Left cardiac atrium (tissue), 4 donors: ENCODE measurements at regions not wholly inside any gene's neighbourhood (a gene's known extent, or its start where the extent isn't known, plus 50 kb on each side); places are given as distances from the start of the nearest gene placed in this dataset.
A peak's percentile ranks its signal among the peaks of the same experiment; 100 is the strongest.

Experiments used
- ATAC-seq, 2 donors: fragments of 200-7000 bp; cut with Tn5 transposase; one replicate each; pipeline ENCODE4 v1.9.1; 2020; ENCODE audit warnings: mild to moderate bottlenecking in 2 of 2, moderate library complexity in 2 of 2
- DNase-seq: peaks from one replicate; pipeline ENCODE4 v3.0.0-alpha.2; 2020
- intact Hi-C, 2 donors: fragments of 100-400 bp; cut with DNase I; formaldehyde crosslinking; loops; one replicate each; pipeline versions ENCODE4 v1.14.1 to v1.15.1; 2022 to 2023
- donor health status: DM: no; HTN: yes; CAD: no.
- donor health status: DM: no; HTN: yes; CAD: no; lungs with severe emphysema.
- donor health status: DM: yes; HTN: yes; CAD: no.
- donor health status: Dilated cardiomyopathy.

GRCh38 chr4:125714845-125715244 is 400.1 kb downstream of the FAT4 start:
- DNase-seq: no peak
- no peak for ATAC-seq
- intact Hi-C loops: no loop called here

GRCh38 chr4:125719987-125720386 is 405.2 kb downstream of the FAT4 start:
- no peak for DNase-seq
- intact Hi-C loops: no loop called here
- no peak for ATAC-seq

DNA sequence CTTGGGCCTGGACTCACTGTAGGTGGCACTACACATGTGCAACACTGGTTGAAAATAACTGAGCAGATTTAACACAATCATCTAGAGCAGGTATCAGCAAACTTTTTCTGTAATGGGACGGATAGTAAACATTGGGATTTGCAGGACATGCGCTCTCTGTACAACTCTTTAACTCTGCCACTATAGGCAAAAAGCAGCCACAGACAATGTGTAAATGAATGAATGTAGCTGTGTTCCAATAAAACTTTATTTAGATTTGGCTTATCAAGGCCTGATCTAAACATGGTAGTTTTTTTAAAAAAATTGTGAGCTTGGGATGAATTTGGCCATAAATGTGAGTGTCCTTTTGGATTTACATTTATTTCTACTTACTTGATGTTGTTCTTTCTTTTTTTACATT is 407.3 kb downstream of the FAT4 start:
- intact Hi-C loops: no loop called here
- DNase-seq (no peak), ATAC-seq (no peak)

GRCh38 chr4:125725957-125726525 is 411.3 kb downstream of the FAT4 start:
- no peak for ATAC-seq
- DNase-seq: no peak
- intact Hi-C loops: no loop called here

DNA sequence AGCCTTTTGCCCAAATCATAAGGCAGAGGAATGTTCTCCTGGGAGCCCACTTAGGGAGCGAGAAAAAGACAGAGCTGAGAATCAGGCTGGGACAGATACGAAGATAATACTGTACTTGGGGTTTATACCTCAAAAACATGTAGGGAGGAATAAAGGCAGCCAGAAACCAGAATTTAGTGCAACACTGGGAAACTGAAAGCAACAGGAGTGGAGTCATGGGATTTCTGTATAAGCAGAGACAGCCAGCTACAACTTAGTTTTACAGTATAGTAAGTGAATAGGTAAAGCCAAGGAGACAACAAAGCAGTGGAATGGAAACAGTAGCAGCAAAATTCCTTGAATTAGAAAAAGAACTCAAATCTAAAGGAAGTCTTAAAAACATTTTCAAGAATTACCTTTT is 413.2 kb downstream of the FAT4 start:
- ATAC-seq (no peak), DNase-seq (no peak)
- intact Hi-C loops: no loop called here

DNA sequence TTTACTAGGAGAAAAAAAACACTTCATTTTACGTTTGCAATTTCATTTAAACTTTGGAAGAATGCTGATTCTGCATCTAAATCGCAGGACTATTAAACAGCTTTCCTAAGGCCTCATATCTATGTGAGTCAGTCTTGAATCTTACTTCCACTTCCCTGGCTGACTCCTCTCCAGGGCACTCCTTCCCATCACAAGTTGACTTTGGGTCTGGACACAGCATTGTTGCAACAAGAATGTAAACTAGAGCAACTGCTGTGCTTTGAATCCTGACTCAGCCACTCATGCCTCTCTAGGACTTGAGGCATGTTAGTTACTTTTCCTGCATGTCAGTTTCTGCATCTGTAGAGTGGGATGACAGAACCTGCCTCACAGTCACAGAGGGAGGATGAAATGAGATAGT is 413.8 kb downstream of the FAT4 start:
- peak in 1 of 2 donors; percentile 94 for ATAC-seq
- intact Hi-C loops: no loop called here
- DNase-seq: peak; percentile 20

GRCh38 chr4:125729171-125729570 is 414.4 kb downstream of the FAT4 start:
- DNase-seq (no peak), ATAC-seq (no peak)
- intact Hi-C loops: no loop called here

DNA sequence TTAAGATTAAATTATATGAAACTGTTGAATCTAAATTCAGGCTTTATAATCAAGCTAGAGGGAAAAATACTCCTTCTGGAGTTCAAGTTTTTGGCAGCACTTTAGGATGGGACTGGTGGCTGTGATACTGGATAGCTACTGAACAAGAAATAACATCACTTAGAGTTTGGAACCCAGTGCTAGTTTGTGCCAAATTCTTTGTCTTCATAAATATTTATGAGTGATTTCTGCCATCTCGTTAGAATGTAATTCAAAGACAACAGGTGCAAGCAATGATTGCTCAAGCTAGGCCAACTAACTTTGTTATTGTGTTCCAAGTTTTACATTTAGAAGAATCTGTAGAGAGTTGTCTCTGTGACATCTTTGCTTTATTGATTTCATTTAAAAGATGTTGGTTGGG is 417.9 kb downstream of the FAT4 start:
- no peak for ATAC-seq
- intact Hi-C loops: no loop called here
- DNase-seq: no peak

DNA sequence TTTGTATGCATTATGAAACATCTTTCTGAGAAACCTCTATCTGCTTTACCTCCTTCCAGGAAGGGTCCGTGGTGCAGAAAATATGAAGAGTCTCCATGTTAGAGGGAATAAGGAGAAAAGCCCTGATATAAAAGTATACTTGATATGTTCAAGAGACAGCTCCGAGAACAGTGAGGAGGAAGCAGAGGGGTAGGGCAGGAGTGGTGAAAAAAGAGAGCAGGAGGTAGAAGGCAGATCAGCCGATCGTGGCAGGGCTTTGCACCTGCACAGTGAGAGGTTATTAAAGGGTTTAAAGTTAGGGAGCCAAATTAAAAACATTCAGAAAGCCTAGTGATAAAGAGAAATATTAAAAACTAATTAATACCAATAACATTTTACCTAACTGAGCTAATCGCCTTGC is 419.7 kb downstream of the FAT4 start:
- DNase-seq: no peak
- ATAC-seq: peak in 1 of 2 donors; percentile 38
- intact Hi-C loops: no loop called here

DNA sequence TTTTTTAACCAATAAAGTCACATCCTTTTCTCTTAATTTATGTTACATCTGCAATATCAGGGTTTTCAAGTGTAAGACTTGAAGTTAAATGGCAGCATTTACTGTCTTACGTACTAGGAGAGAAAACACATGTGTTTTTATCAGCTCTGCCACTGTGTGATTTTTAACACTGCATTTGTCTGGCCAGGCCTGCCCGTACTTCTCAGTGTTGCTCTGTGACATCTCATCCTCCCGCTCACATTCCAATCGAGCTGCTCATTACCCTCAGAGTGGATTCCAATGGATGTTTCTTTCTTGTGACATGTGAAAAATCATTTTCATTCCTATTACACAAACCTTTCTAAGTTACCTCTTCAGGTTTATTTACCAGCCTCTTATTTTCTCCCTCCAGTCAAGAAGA is 420.3 kb downstream of the FAT4 start:
- DNase-seq (peak; percentile 68), ATAC-seq (peak; percentile 95 to 98)
- intact Hi-C loops: no loop called here

DNA sequence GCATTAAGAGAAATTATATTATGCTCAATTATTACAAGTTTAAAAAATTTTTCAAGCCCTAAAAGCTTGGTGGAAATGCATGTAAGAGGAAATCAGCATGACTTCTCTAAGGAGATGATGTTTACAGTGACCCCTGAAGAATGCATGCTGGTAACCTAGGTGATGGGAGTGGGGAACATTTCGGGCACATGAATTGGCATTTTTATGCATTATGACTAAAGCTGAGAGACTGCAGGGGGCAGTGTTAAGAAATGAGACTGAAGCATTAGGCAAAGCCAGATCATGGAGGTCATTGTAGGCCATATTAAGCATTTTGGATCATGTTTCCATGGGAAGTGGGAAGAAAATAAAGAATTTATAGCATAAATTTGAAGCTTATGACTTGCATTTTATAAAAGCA is 421.3 kb downstream of the FAT4 start:
- ATAC-seq (no peak), DNase-seq (no peak)
- intact Hi-C loops: no loop called here

DNA sequence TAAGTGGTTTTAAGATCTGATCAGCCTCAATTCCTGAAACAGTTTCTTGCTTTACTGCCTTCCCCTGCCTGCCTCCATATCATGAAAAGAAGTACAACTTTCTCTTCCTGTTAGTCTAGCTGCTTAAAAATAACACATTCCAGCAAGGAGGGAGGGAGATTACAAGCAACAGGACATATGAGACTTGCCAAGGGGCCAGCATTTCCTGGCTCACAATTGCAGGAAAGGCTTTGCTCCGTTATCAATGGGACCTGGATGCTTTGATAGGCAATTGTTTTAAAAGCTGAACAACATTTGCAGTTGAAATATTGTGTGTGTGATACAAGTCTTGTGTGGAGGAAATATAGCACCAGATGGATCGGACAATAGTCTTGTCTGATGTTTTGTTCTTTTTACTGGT is 425.0 kb downstream of the FAT4 start:
- ATAC-seq (peak; percentile 68 to 69), DNase-seq (peak; percentile 66)
- intact Hi-C loops: loop anchor here (2.0 to 5.0 kb wide), 2 partner anchors 422 to 425 kb away; partner anchors contain the start of gene FAT4 (in 1 of the 2)

DNA sequence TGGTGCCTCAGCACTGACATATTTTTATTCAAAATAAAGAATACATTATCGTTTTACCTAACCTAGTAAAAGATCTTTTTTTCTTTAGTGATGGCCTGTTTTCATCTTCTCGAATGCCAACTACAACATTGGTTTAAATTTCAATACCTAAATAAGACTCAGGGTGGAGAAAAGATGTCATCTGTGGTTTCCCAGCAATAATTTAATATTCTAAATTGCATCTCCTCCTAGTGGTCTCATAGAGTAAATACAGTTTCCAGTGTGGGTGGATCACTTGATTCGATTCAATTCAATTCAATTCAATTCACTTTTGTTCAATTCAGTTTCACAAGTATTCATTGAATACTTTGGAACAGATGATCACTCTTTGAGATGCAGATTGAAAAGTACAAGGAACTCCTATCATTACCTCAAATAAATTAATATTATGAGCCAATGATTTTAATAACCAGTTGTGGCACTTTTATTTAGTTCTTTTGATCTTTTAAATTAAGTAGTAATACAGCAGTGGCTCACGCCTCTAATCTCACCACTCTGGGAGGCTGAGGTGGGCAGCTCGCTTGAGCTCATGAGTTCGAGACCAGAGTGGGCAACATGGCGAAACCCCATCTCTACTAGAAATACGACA is 427.2 kb downstream of the FAT4 start:
- DNase-seq (no peak), ATAC-seq (no peak)
- intact Hi-C loops: loop anchor here (2.0 to 5.0 kb wide), 2 partner anchors 425 to 427 kb away; partner anchors contain the start of gene FAT4 (in 1 of the 2)

GRCh38 chr4:125744891-125745364 is 430.2 kb downstream of the FAT4 start:
- intact Hi-C loops: loop anchor here in 1 of 2 donors (5.0 kb wide), 1 partner anchor 428 kb away; no protein-coding TSS in a partner anchor
- ATAC-seq (no peak), DNase-seq (no peak)

DNA sequence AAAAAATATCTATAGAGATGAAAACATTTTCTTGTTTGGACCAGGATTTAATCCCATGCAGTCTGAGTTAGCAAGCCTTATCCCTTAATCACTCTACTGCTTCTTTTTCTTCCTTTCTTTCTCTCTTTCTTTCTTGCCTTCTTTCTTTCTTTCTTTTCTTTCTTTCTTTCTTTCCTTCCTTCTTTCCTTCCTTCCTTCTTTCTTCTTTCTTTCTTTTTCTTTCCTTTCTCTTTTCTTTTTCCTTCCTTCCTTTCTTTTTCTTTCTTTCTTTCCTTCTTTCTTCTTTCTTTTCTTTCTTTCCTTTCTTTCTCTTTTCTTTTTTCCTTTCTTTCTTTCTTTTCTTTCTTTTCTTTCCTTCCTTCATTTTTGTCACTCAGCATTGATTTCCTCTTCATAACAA is 434.6 kb downstream of the FAT4 start:
- DNase-seq: no peak
- no peak for ATAC-seq
- intact Hi-C loops: no loop called here

DNA sequence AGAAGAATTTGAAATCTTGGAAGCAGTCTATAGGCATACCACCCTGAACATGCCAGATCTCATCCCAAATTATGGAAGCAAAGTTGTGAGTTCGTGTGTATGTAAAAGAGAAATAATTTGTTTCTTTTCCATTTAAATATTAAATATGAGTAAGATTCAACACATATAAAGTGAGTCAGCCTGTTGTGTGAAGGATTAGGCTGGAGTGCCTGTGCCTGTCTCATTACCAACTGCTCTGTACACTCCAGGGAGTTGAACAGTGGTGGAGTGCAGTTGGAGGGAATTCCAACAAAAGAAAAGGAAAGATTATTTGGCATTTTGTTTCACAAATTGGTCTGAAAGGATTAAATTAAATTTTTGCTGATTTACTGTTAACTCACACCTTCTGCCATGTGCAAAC is 435.6 kb downstream of the FAT4 start:
- ATAC-seq: peak in 1 of 2 donors; percentile 58
- DNase-seq: no peak
- intact Hi-C loops: loop anchor here in 1 of 2 donors (5.0 kb wide), 1 partner anchor 438 kb away; the partner anchor contains the start of gene FAT4

- ATAC-seq (peak; percentile 92 to 96), DNase-seq (peak; percentile 40)
- intact Hi-C loops: loop anchor here (1.0 to 5.0 kb wide), 2 partner anchors 437 to 439 kb away; partner anchors contain the start of gene FAT4 (in 2 of the 2)
Observed at GRCh38 chr4:125750828-125751466, 436.2 kb downstream of the FAT4 start.

DNA sequence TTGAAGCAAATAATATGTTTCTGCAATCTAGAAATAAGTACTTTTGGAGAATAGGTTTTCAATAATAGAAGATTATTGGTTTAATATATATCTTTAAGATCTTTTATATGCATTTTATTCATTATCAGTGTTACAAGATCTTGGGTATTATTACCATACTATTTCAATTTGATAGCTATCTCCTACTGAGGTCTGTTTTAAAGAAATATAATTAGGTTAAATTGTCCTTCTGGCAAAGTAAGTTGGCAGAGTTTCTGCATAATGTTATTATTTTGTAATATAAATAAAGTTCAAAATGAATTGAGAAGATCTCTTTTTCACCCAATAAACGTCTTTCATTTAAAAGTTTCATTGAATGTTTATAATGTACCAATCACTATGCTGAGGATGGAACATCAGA is 443.7 kb downstream of the FAT4 start:
- no peak for DNase-seq

DNA sequence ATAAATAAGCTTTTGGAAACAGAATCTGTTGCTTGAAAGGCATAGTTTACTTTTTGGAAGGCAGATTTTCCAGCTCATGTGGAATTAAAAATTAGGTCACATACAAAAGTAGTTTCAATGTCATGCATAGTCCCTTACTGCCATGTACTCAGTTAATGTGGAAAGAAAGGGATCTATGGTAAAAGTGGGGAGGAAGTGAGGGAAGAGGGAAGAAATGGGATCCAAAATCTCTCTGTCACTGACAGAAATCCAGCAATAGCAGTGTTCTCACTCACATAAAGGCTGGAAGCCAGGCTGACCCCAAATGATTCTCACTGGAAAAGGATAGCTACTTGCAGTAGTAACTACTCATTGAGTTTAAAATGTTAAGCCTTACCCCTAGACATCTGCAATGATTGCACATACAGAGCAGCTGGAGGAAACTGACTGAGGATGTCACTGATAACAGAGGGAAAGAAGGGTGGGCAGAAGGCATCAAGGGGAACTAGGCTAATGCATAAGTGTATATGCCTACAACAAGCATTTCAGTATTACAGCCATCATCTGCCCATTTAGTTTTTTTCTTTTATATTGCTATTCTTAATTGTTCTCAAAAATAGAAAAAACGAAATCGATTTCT is 445.6 kb downstream of the FAT4 start:
- intact Hi-C loops: no loop called here
- no peak for ATAC-seq
- no peak for DNase-seq

More for the DNA sequence above, 443.7 kb downstream of the FAT4 start:
- no peak for ATAC-seq
- intact Hi-C loops: no loop called here

DNA sequence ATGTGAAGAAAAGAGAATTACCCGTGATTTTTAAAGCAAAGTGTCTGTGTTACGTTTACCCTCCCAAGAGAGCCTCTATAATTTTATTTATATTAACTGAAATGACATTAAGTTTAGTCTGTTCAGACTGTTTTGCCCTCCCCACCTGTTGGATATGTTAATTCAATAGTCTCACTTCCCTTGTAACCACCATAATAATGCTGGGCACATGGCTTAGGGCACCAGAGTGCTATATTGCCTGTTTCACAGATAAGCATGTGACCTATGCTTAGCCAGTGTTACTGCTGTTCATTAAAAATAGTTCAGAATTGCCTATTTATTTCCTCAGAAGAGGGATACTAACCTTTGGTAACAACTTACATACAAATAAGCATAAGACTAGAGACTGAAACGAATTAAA is 446.2 kb downstream of the FAT4 start:
- DNase-seq (no peak), ATAC-seq (no peak)
- intact Hi-C loops: no loop called here
